ENCODE measurements at regions not wholly inside any gene's neighbourhood (a gene's known extent, or its start where the extent isn't known, plus 50 kb on each side); places are given as distances from the start of the nearest gene placed in this dataset.

DNA sequence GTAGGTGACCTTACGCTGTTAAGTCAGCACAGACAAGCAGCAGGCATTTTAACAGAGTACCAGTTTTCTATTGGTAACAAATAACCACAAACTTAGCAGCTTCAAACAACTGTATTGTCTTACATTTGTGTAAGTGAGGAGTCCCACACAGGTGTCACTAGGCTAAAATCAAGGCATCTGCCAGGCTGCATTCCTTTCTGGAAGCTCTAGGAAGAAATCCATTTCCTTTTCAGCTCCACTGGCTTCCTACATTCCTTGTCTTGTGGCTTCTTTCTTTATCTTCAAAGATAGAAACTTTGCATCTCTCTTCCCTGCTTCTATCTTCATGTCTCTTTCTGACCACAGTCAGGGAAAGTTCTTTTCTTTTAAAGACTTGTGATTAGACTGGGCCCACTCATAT is 139.9 kb downstream of the TMEM144 start:
- TF ChIP-seq, protein P1, sequence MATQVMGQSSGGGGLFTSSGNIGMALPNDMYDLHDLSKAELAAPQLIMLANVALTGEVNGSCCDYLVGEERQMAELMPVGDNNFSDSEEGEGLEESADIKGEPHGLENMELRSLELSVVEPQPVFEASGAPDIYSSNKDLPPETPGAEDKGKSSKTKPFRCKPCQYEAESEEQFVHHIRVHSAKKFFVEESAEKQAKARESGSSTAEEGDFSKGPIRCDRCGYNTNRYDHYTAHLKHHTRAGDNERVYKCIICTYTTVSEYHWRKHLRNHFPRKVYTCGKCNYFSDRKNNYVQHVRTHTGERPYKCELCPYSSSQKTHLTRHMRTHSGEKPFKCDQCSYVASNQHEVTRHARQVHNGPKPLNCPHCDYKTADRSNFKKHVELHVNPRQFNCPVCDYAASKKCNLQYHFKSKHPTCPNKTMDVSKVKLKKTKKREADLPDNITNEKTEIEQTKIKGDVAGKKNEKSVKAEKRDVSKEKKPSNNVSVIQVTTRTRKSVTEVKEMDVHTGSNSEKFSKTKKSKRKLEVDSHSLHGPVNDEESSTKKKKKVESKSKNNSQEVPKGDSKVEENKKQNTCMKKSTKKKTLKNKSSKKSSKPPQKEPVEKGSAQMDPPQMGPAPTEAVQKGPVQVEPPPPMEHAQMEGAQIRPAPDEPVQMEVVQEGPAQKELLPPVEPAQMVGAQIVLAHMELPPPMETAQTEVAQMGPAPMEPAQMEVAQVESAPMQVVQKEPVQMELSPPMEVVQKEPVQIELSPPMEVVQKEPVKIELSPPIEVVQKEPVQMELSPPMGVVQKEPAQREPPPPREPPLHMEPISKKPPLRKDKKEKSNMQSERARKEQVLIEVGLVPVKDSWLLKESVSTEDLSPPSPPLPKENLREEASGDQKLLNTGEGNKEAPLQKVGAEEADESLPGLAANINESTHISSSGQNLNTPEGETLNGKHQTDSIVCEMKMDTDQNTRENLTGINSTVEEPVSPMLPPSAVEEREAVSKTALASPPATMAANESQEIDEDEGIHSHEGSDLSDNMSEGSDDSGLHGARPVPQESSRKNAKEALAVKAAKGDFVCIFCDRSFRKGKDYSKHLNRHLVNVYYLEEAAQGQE (IDR thresholded peaks at IDR 0.05; ENCODE audit: low read depth, low read length): no peak
- TF ChIP-seq MXI1 (IDR thresholded peaks at IDR 0.05; ENCODE audit: low read depth, low read length): no peak
- TF ChIP-seq NR2C1 (IDR thresholded peaks at IDR 0.05): no peak
- TF ChIP-seq, protein P2, sequence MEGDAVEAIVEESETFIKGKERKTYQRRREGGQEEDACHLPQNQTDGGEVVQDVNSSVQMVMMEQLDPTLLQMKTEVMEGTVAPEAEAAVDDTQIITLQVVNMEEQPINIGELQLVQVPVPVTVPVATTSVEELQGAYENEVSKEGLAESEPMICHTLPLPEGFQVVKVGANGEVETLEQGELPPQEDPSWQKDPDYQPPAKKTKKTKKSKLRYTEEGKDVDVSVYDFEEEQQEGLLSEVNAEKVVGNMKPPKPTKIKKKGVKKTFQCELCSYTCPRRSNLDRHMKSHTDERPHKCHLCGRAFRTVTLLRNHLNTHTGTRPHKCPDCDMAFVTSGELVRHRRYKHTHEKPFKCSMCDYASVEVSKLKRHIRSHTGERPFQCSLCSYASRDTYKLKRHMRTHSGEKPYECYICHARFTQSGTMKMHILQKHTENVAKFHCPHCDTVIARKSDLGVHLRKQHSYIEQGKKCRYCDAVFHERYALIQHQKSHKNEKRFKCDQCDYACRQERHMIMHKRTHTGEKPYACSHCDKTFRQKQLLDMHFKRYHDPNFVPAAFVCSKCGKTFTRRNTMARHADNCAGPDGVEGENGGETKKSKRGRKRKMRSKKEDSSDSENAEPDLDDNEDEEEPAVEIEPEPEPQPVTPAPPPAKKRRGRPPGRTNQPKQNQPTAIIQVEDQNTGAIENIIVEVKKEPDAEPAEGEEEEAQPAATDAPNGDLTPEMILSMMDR (IDR thresholded peaks at IDR 0.05 in 2 of 3, conservative IDR thresholded peaks at IDR 0.05 in 1 of 3; ENCODE audit: control insufficient read depth in 2 of 3, extremely low read depth in 1 of 3, insufficient read depth in 1 of 3, low read depth in 3 of 3, low read length in 3 of 3): no peak
- no peak for TF ChIP-seq POLR2AphosphoS5 (IDR thresholded peaks at IDR 0.05; ENCODE audit: low read length)
- TF ChIP-seq, protein P3, sequence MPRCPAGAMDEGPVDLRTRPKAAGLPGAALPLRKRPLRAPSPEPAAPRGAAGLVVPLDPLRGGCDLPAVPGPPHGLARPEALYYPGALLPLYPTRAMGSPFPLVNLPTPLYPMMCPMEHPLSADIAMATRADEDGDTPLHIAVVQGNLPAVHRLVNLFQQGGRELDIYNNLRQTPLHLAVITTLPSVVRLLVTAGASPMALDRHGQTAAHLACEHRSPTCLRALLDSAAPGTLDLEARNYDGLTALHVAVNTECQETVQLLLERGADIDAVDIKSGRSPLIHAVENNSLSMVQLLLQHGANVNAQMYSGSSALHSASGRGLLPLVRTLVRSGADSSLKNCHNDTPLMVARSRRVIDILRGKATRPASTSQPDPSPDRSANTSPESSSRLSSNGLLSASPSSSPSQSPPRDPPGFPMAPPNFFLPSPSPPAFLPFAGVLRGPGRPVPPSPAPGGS (IDR thresholded peaks at IDR 0.05; ENCODE audit: borderline replicate concordance, insufficient read depth, low read depth, low read length, poor library complexity, severe bottlenecking): no peak
- no peak for TF ChIP-seq JUND (IDR thresholded peaks at IDR 0.05; ENCODE audit: low read depth, low read length)
- TF ChIP-seq, protein P4, sequence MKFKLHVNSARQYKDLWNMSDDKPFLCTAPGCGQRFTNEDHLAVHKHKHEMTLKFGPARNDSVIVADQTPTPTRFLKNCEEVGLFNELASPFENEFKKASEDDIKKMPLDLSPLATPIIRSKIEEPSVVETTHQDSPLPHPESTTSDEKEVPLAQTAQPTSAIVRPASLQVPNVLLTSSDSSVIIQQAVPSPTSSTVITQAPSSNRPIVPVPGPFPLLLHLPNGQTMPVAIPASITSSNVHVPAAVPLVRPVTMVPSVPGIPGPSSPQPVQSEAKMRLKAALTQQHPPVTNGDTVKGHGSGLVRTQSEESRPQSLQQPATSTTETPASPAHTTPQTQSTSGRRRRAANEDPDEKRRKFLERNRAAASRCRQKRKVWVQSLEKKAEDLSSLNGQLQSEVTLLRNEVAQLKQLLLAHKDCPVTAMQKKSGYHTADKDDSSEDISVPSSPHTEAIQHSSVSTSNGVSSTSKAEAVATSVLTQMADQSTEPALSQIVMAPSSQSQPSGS (IDR thresholded peaks at IDR 0.05; ENCODE audit: low read length): no peak
- TF ChIP-seq, protein P5, sequence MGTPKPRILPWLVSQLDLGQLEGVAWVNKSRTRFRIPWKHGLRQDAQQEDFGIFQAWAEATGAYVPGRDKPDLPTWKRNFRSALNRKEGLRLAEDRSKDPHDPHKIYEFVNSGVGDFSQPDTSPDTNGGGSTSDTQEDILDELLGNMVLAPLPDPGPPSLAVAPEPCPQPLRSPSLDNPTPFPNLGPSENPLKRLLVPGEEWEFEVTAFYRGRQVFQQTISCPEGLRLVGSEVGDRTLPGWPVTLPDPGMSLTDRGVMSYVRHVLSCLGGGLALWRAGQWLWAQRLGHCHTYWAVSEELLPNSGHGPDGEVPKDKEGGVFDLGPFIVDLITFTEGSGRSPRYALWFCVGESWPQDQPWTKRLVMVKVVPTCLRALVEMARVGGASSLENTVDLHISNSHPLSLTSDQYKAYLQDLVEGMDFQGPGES (IDR thresholded peaks at IDR 0.05): no peak
- no peak for TF ChIP-seq POLR2A (IDR thresholded peaks at IDR 0.05; ENCODE audit: low read depth, low read length)
- no peak for TF ChIP-seq SMAD5 (IDR thresholded peaks at IDR 0.05; ENCODE audit: low read depth)
- no peak for TF ChIP-seq SP1 (IDR thresholded peaks at IDR 0.05; ENCODE audit: low read depth, low read length)
- TF ChIP-seq TCF12 (IDR thresholded peaks at IDR 0.05; ENCODE audit: low read depth, low read length): no peak
- no peak for TF ChIP-seq EP300 (IDR thresholded peaks at IDR 0.05; ENCODE audit: borderline replicate concordance in 1 of 2, control insufficient read depth in 1 of 2, low read depth in 2 of 2, low read length in 2 of 2)

Measured in GM12878 (cell line).